Suprapubic skin (tissue), 4 donors: ENCODE measurements at regions not wholly inside any gene's neighbourhood (a gene's known extent, or its start where the extent isn't known, plus 50 kb on each side); places are given as distances from the start of the nearest gene placed in this dataset.
A peak's percentile ranks its signal among the peaks of the same experiment; 100 is the strongest.

Experiments used
- DNase-seq, 2 donors: peaks; one replicate each; pipeline ENCODE4 v3.0.0-alpha.2; 2019; ENCODE audit warnings: low spot score in 2 of 2
- H3K27ac ChIP-seq: fragments of 200-600 bp; sonication (generic); one replicate; pipeline ENCODE4 v1.5.1; 2019
- H3K27me3 ChIP-seq: fragments of 200-600 bp; sonication (generic); one replicate; pipeline ENCODE4 v1.5.1; 2019
- H3K36me3 ChIP-seq: fragments of 200-600 bp; sonication (generic); one replicate; pipeline ENCODE4 v1.5.1; 2019
- H3K4me1 ChIP-seq: fragments of 200-600 bp; sonication (generic); one replicate; pipeline ENCODE4 v1.5.1; 2019
- H3K4me3 ChIP-seq: fragments of 200-600 bp; sonication (generic); one replicate; pipeline ENCODE4 v1.5.1; 2019; ENCODE audit warnings: mild to moderate bottlenecking
- H3K9me3 ChIP-seq: fragments of 200-600 bp; sonication (generic); one replicate; pipeline ENCODE4 v1.5.1; 2019
- EP300 ChIP-seq: sonication (generic); formaldehyde crosslinking; IDR thresholded peaks from one replicate; pipeline ENCODE4 v1.6.1; 2017; ENCODE audit warnings: antibody characterized with exemption
- POLR2A ChIP-seq, 2 donors: fragments of 450-650 bp; IDR thresholded peaks; one replicate each; pipeline ENCODE4 v1.6.1; 2017; ENCODE audit warnings: antibody characterized with exemption in 2 of 2, mild to moderate bottlenecking in 2 of 2, moderate library complexity in 2 of 2
- POLR2AphosphoS5 ChIP-seq, 3 donors: sonication (generic); formaldehyde crosslinking; IDR thresholded peaks; one replicate each; pipeline ENCODE4 v1.6.1; 2017; ENCODE audit warnings: antibody characterized with exemption in 3 of 3
- WGBS: methylation state at CpG from one replicate; pipeline ENCODE4 v1.1.5; 2018; 5-methylcytosine and 5-hydroxymethylcytosine counted together
- TF ChIP-seq, protein P1 (sequence below), 2 donors: fragments of 200-600 bp in 1 of 2; fragments of 450-650 bp in 1 of 2; sonication (generic) in 1 of 2; IDR thresholded peaks; one replicate each; pipeline ENCODE4 v1.5.1; 2016 to 2019; ENCODE audit warnings: antibody characterized with exemption in 2 of 2, mild to moderate bottlenecking in 1 of 2, moderate library complexity in 1 of 2

GRCh38 chr9:119005162-119005561 is 364.1 kb downstream of the BRINP1 start:
- TF ChIP-seq EP300 (no peak), POLR2AphosphoS5 (IDR thresholded peaks at IDR 0.05) (no peak)
- no peak overlapping the region for H3K27ac ChIP-seq
- peaks cover 5% of the 10 kb centered on the region for H3K4me1 ChIP-seq
- WGBS: 72% methylated on average over 2 of the region's 2 CpGs
- H3K36me3 ChIP-seq: no peaks in the 10 kb centered on the region
- no peak overlapping the region for H3K4me3 ChIP-seq
- no peak for DNase-seq
- H3K27me3 ChIP-seq: no peaks in the 10 kb centered on the region
- H3K9me3 ChIP-seq: no peaks in the 10 kb centered on the region

DNA sequence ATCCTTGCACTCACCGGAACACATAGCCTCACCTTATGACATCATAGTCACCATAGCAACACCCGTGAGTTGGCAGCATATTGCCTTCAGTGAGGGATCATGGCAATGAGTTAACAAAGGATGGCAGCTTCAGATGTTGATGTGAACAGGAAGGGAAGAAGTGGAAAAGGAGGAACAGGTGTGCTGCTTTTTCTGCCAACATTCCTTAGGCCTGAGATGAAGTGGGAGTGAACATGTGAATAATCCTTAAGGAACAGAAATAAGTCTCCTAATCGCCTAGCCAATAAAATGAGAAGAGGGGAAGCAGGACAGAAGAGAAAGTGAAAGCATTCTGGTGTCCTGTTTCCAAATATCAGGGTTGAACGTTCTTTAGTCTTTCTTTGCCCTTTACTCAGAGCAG is 360.0 kb downstream of the BRINP1 start:
- H3K4me1 ChIP-seq: no peaks in the 10 kb centered on the region
- H3K27me3 ChIP-seq: no peaks in the 10 kb centered on the region
- H3K27ac ChIP-seq: no peak overlapping the region
- DNase-seq: no peak
- H3K9me3 ChIP-seq: no peaks in the 10 kb centered on the region
- H3K4me3 ChIP-seq: no peak overlapping the region
- no peak for TF ChIP-seq POLR2A (IDR thresholded peaks at IDR 0.05)
- H3K36me3 ChIP-seq: no peaks in the 10 kb centered on the region
- 23% methylated on average over 4 of the region's 4 CpGs for WGBS

- H3K9me3 ChIP-seq: no peaks in the 10 kb centered on the region
- H3K4me1 ChIP-seq: peaks cover 2% of the 10 kb centered on the region
- no peak overlapping the region for H3K27ac ChIP-seq
- H3K36me3 ChIP-seq: no peaks in the 10 kb centered on the region
- no peak overlapping the region for H3K4me3 ChIP-seq
- TF ChIP-seq POLR2AphosphoS5 (IDR thresholded peaks at IDR 0.05) (no peak), POLR2A (IDR thresholded peaks at IDR 0.05) (no peak), EP300 (no peak)
- TF ChIP-seq, protein P1, sequence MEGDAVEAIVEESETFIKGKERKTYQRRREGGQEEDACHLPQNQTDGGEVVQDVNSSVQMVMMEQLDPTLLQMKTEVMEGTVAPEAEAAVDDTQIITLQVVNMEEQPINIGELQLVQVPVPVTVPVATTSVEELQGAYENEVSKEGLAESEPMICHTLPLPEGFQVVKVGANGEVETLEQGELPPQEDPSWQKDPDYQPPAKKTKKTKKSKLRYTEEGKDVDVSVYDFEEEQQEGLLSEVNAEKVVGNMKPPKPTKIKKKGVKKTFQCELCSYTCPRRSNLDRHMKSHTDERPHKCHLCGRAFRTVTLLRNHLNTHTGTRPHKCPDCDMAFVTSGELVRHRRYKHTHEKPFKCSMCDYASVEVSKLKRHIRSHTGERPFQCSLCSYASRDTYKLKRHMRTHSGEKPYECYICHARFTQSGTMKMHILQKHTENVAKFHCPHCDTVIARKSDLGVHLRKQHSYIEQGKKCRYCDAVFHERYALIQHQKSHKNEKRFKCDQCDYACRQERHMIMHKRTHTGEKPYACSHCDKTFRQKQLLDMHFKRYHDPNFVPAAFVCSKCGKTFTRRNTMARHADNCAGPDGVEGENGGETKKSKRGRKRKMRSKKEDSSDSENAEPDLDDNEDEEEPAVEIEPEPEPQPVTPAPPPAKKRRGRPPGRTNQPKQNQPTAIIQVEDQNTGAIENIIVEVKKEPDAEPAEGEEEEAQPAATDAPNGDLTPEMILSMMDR (IDR thresholded peaks at IDR 0.05): no peak
- no peak for DNase-seq
- no peaks in the 10 kb centered on the region for H3K27me3 ChIP-seq
- 79% methylated on average over 9 of the region's 9 CpGs for WGBS
Observed at GRCh38 chr9:119020284-119020683, 349.0 kb downstream of the BRINP1 start.

GRCh38 chr9:119020730-119021333 is 348.4 kb downstream of the BRINP1 start:
- Histone ChIP-seq H3K27me3 (no peaks in the 10 kb centered on the region), H3K4me3 (no peak overlapping the region), H3K4me1 (peaks cover 7% of the 10 kb centered on the region), H3K9me3 (no peaks in the 10 kb centered on the region), H3K36me3 (no peaks in the 10 kb centered on the region), H3K27ac (no peak overlapping the region)
- TF ChIP-seq, protein P1 (IDR thresholded peaks at IDR 0.05): no peak
- TF ChIP-seq POLR2AphosphoS5 (IDR thresholded peaks at IDR 0.05): no peak
- no peak for TF ChIP-seq EP300
- 66% methylated on average over 4 of the region's 4 CpGs for WGBS
- DNase-seq: no peak

GRCh38 chr9:119026120-119026519 is 343.1 kb downstream of the BRINP1 start:
- no peaks in the 10 kb centered on the region for H3K27me3 ChIP-seq
- TF ChIP-seq POLR2A (IDR thresholded peaks at IDR 0.05) (no peak), POLR2AphosphoS5 (IDR thresholded peaks at IDR 0.05) (no peak), EP300 (no peak)
- TF ChIP-seq, protein P1 (IDR thresholded peaks at IDR 0.05): no peak
- DNase-seq: peak in 1 of 2 donors; percentile 71
- H3K9me3 ChIP-seq: no peaks in the 10 kb centered on the region
- H3K27ac ChIP-seq: peak overlapping the region; percentile 85
- H3K4me3 ChIP-seq: no peak overlapping the region
- 18% methylated on average over 4 of the region's 4 CpGs for WGBS
- H3K36me3 ChIP-seq: no peaks in the 10 kb centered on the region
- peaks cover 31% of the 10 kb centered on the region for H3K4me1 ChIP-seq

DNA sequence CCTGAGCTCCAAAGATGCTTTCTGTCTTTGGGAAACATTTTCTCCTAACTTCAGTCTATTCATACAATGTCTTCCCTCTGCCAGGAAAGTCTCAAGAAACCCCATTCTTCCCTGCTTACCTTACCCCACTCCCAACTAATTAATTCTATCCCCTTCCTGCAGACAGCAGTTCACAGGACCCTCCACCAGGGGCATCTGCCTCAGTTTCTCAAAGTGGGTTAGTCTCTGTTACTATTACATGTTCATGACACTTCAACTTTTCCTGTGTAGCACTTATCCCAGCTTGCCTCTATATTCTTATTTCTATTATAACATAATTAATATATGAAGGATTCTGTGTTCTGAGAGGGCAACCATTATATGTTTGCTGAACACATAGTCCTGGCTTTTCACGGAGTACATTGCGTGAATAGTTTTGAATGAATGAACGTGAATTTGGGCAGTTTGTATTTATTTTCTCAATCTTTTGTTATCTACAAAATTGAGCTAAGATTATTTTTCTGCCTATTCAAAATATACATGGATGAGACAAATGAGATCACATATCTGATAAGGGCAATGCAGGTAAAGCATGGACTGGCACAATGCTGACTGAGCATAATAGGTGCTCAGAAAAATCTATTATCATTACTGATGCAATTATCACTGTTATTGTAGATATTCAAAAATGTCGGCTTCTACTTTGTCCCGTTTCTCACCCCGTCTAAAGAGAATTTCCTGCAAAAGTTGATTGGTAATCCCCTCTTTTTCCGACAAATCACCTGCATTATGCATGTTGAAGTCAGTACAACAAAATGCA is 341.1 kb downstream of the BRINP1 start:
- 73% methylated on average over 7 of the region's 7 CpGs for WGBS
- Histone ChIP-seq H3K4me3 (no peak overlapping the region), H3K9me3 (no peaks in the 10 kb centered on the region), H3K27ac (peak overlapping the region; percentile 69), H3K27me3 (no peaks in the 10 kb centered on the region), H3K4me1 (peaks cover 31% of the 10 kb centered on the region), H3K36me3 (no peaks in the 10 kb centered on the region)
- no peak for DNase-seq
- TF ChIP-seq POLR2AphosphoS5 (IDR thresholded peaks at IDR 0.05): no peak
- no peak for TF ChIP-seq EP300
- no peak for TF ChIP-seq POLR2A (IDR thresholded peaks at IDR 0.05)
- TF ChIP-seq, protein P1 (IDR thresholded peaks at IDR 0.05): no peak
